ENCODE measurements at regions not wholly inside any gene's neighbourhood (a gene's known extent, or its start where the extent isn't known, plus 50 kb on each side); places are given as distances from the start of the nearest gene placed in this dataset.

- Mint-ChIP-seq H3K27me3 (ENCODE audit: low read depth) (peaks cover 28% of the 10 kb centered on the region), H3K9me3 (no peaks in the 10 kb centered on the region; a peak in 1 of 5 replicates), H3K27ac (no peak overlapping the region), H3K4me3 (no peak overlapping the region), H3K36me3 (ENCODE audit: insufficient read depth in 1 of 3, low read depth in 3 of 3) (no peaks in the 10 kb centered on the region; a peak in 1 of 7 replicates), H3K4me1 (no peaks in the 10 kb centered on the region; a peak in 1 of 4 replicates)
- Histone ChIP-seq H3K23ac (ENCODE audit: insufficient read length, low read depth, low read length) (no peak overlapping the region), H3K9ac (ENCODE audit: extremely low read depth, insufficient read length, low read length) (no peak overlapping the region), H3K18ac (ENCODE audit: insufficient read length, low read depth, low read length) (no peak overlapping the region), H2BK20ac (ENCODE audit: low read depth, low read length, poor library complexity, severe bottlenecking) (no peak overlapping the region), H2AFZ (ENCODE audit: low read length) (no peak overlapping the region), H3K4me1 (ENCODE audit: insufficient read depth, low read length) (no peaks in the 10 kb centered on the region), H3K23me2 (ENCODE audit: insufficient read length, low read depth, low read length, poor library complexity, severe bottlenecking) (no peaks in the 10 kb centered on the region), H2BK5ac (ENCODE audit: insufficient read length, low read length) (no peak overlapping the region), H2BK12ac (ENCODE audit: insufficient read length, low read depth, low read length) (no peak overlapping the region), H3K9me3 (ENCODE audit: control insufficient read depth, low read depth, low read length) (no peaks in the 10 kb centered on the region), H4K20me1 (ENCODE audit: control insufficient read depth, insufficient read depth, insufficient read length) (no peaks in the 10 kb centered on the region), H3K14ac (ENCODE audit: insufficient read depth, low read length) (no peak overlapping the region), H3K27me3 (ENCODE audit: insufficient read depth, low read length) (no peaks in the 10 kb centered on the region), H3K79me1 (ENCODE audit: insufficient read depth, low read depth, low read length, poor library complexity, severe bottlenecking) (no peaks in the 10 kb centered on the region), H3K4me2 (ENCODE audit: insufficient read depth, insufficient read length, low read length) (no peak overlapping the region), H3K27ac (ENCODE audit: insufficient read length, low read depth, low read length) (no peak overlapping the region), H3K4ac (ENCODE audit: low read depth, low read length) (no peak overlapping the region), H4K8ac (replicated peaks; ENCODE audit: insufficient read length, low read depth, low read length) (no peak overlapping the region), H4K91ac (ENCODE audit: insufficient read length, low read depth, low read length) (no peak overlapping the region), H2BK120ac (ENCODE audit: low read depth, low read length, poor library complexity, severe bottlenecking) (no peak overlapping the region), H4K5ac (ENCODE audit: insufficient read length, low read depth, low read length) (no peak overlapping the region), H3T11ph (ENCODE audit: low read length) (no peak overlapping the region), H2BK15ac (ENCODE audit: low read depth, low read length) (no peak overlapping the region), H3K79me2 (ENCODE audit: insufficient read depth, low read length) (no peaks in the 10 kb centered on the region), H2AK5ac (ENCODE audit: insufficient read length, low read length) (no peak overlapping the region), H3K56ac (ENCODE audit: insufficient read length, low read depth, low read length) (no peak overlapping the region)
- TF ChIP-seq CTCF (conservative IDR thresholded peaks at IDR 0.05): no peak
- no peak for DNase-seq
Measured at GRCh38 chr13:108486096-108486495, 143.3 kb upstream of the MYO16 start.
